Hematopoietic multipotent progenitor cell treated with erythropoietin and hydrocortisone succinate and interleukin-3 and kit ligand, for 8 days (in vitro differentiated cells): ENCODE measurements at regions not wholly inside any gene's neighbourhood (a gene's known extent, or its start where the extent isn't known, plus 50 kb on each side); places are given as distances from the start of the nearest gene placed in this dataset.
"Not testable (repeated sequence)": the region's sequence is repeated elsewhere in the genome, so short reads cannot be mapped to it uniquely, and the experiment has no call there.

ENCODE experiments used
- DNase-seq: peaks from one replicate; pipeline ENCODE4 v3.0.0-alpha.2; 2015

GRCh38 chr5:18487928-18488480 is 853.7 kb downstream of the TAF11L14 start:
- DNase-seq = no peak

- DNase-seq = no peak
Measured at GRCh38 chr5:18489703-18490102, 855.4 kb downstream of the TAF11L14 start.

- DNase-seq = no peak
Measured at GRCh38 chr5:18491349-18491748, 857.1 kb downstream of the TAF11L14 start.

GRCh38 chr5:18495157-18495556 is 860.9 kb downstream of the TAF11L14 start:
- no peak for DNase-seq

GRCh38 chr5:18496041-18496440 is 861.8 kb downstream of the TAF11L14 start:
- DNase-seq = no peak

GRCh38 chr5:18497089-18497488 is 862.8 kb downstream of the TAF11L14 start:
- no peak for DNase-seq

- DNase-seq = no peak
Measured at GRCh38 chr5:18503797-18504328, 869.6 kb downstream of the TAF11L14 start.

GRCh38 chr5:18507114-18507513 is 872.9 kb downstream of the TAF11L14 start:
- no peak for DNase-seq

GRCh38 chr5:18517641-18518380 is 883.6 kb downstream of the TAF11L14 start:
- no peak for DNase-seq

- no peak for DNase-seq
Measured at GRCh38 chr5:18523380-18523779, 889.1 kb downstream of the TAF11L14 start.

GRCh38 chr5:18526792-18527405 is 892.6 kb downstream of the TAF11L14 start:
- DNase-seq = no peak

GRCh38 chr5:18533137-18533536 is 898.9 kb downstream of the TAF11L14 start:
- DNase-seq = no peak

- no peak for DNase-seq
Measured at GRCh38 chr5:18534119-18534518, 899.9 kb downstream of the TAF11L14 start.

- DNase-seq = not testable (repeated sequence)
Measured at GRCh38 chr5:18535753-18536152, 901.5 kb downstream of the TAF11L14 start.

- DNase-seq = no peak
Measured at GRCh38 chr5:18544421-18544820, 910.2 kb downstream of the TAF11L14 start.

GRCh38 chr5:18546591-18546990 is 912.3 kb downstream of the TAF11L14 start:
- no peak for DNase-seq

- DNase-seq = no peak
Measured at GRCh38 chr5:18551716-18552115, 917.5 kb downstream of the TAF11L14 start.

- DNase-seq = no peak
Measured at GRCh38 chr5:18553269-18553668, 919.0 kb downstream of the TAF11L14 start.

GRCh38 chr5:18560602-18561001 is 926.3 kb downstream of the TAF11L14 start:
- DNase-seq = no peak

GRCh38 chr5:18563853-18564252 is 929.6 kb downstream of the TAF11L14 start:
- no peak for DNase-seq

- no peak for DNase-seq
Measured at GRCh38 chr5:18566671-18567070, 932.4 kb downstream of the TAF11L14 start.

GRCh38 chr5:18576586-18576985 is 942.3 kb downstream of the TAF11L14 start:
- DNase-seq = no peak

- DNase-seq = no peak
Measured at GRCh38 chr5:18601185-18601584, 966.9 kb downstream of the TAF11L14 start.

- no peak for DNase-seq
Measured at GRCh38 chr5:18602402-18602801, 968.1 kb downstream of the TAF11L14 start.
